Gastrocnemius medialis (tissue), 4 donors: ENCODE measurements at regions not wholly inside any gene's neighbourhood (a gene's known extent, or its start where the extent isn't known, plus 50 kb on each side); places are given as distances from the start of the nearest gene placed in this dataset.

Experiments
- ATAC-seq, 2 donors: fragments of 150-250 bp; one replicate each; pipeline ENCODE4 v1.9.1; 2016
- DNase-seq, 2 donors: peaks; one replicate each; pipeline ENCODE4 v3.0.0-alpha.2; 2019
- H3K27ac ChIP-seq, 4 donors: fragments of 200-600 bp; sonication (generic); 1 replicate in 1 of 4; 2 replicates in 3 of 4; pipeline ENCODE4 v1.5.1; 2016 to 2018; ENCODE audit warnings: mild to moderate bottlenecking in 2 of 4, moderate library complexity in 1 of 4
- H3K27me3 ChIP-seq, 3 donors: fragments of 200-600 bp; sonication (generic) in 2 of 3; 1 replicate in 1 of 3; 2 replicates in 2 of 3; pipeline versions ENCODE4 v1.5.1 to v1.6.0; 2016 to 2019; ENCODE audit warnings: mild to moderate bottlenecking in 1 of 3, moderate library complexity in 1 of 3
- H3K36me3 ChIP-seq, 2 donors: fragments of 200-600 bp; sonication (generic) in 1 of 2; one replicate each; pipeline ENCODE4 v1.5.1; 2017 to 2018
- H3K4me1 ChIP-seq, 2 donors: fragments of 200-600 bp; sonication (generic) in 1 of 2; one replicate each; pipeline ENCODE4 v1.5.1; 2016 to 2017; ENCODE audit warnings: mild to moderate bottlenecking in 2 of 2
- H3K4me3 ChIP-seq, 4 donors: fragments of 200-600 bp; sonication (generic) in 3 of 4; 1 replicate in 1 of 4; 2 replicates in 3 of 4; pipeline ENCODE4 v1.5.1; 2016 to 2019; ENCODE audit warnings: mild to moderate bottlenecking in 2 of 4
- H3K9me3 ChIP-seq, 3 donors: fragments of 200-600 bp; sonication (generic) in 2 of 3; 1 replicate in 1 of 3; 2 replicates in 2 of 3; pipeline ENCODE4 v1.5.1; 2016 to 2019
- CTCF ChIP-seq, 5 experiments: fragments of 450-650 bp in 3 of 5; fragments of 200-600 bp in 2 of 5; sonication (generic) in 2 of 5; IDR thresholded peaks in 4 of 5; conservative IDR thresholded peaks in 1 of 5; 1 replicate in 4 of 5; 2 replicates in 1 of 5; pipeline ENCODE4 v1.5.1; 2016 to 2019; ENCODE audit warnings: antibody characterized with exemption in 5 of 5, mild to moderate bottlenecking in 3 of 5, moderate library complexity in 3 of 5
- POLR2A ChIP-seq, 2 donors: fragments of 450-650 bp; IDR thresholded peaks; one replicate each; pipeline ENCODE4 v1.6.1; 2017; ENCODE audit warnings: antibody characterized with exemption in 2 of 2, mild to moderate bottlenecking in 2 of 2, moderate library complexity in 2 of 2
- in situ Hi-C, 4 donors: fragments of 200-750 bp; cut with MboI; loops; one replicate each; pipeline versions ENCODE4 v1.15.0 to v1.8.0; 2017; ENCODE audit warnings: low sequenced_read_pairs in 4 of 4
- intact Hi-C: fragments of 100-400 bp; cut with DNase I; formaldehyde crosslinking; loops from one replicate; pipeline ENCODE4 v1.15.1; 2023; ENCODE audit warnings: low total_unique reads

- no peaks in the 10 kb centered on the region for H3K27me3 ChIP-seq
- H3K9me3 ChIP-seq = no peaks in the 10 kb centered on the region
- in situ Hi-C loops (no loop called here), intact Hi-C loops (no loop called here)
- no peak overlapping the region for H3K4me3 ChIP-seq
- H3K36me3 ChIP-seq = no peaks in the 10 kb centered on the region
- ATAC-seq (no peak), DNase-seq (no peak)
- no peaks in the 10 kb centered on the region for H3K4me1 ChIP-seq
- TF ChIP-seq POLR2A (IDR thresholded peaks at IDR 0.05) = no peak
- TF ChIP-seq CTCF (IDR thresholded peaks at IDR 0.05 in 4 of 5, conservative IDR thresholded peaks at IDR 0.05 in 1 of 5) = no peak
- H3K27ac ChIP-seq = no peak overlapping the region
Observed at GRCh38 chr2:122233372-122233771, 477.9 kb downstream of the TSN start.

- peak in 1 of 2 donors; percentile 14 for DNase-seq
- TF ChIP-seq POLR2A (IDR thresholded peaks at IDR 0.05) = no peak
- TF ChIP-seq CTCF (IDR thresholded peaks at IDR 0.05 in 4 of 5, conservative IDR thresholded peaks at IDR 0.05 in 1 of 5) = no peak
- no peak for ATAC-seq
- Histone ChIP-seq H3K4me3 (no peak overlapping the region), H3K27ac (no peak overlapping the region), H3K4me1 (no peaks in the 10 kb centered on the region), H3K9me3 (no peaks in the 10 kb centered on the region), H3K36me3 (no peaks in the 10 kb centered on the region), H3K27me3 (no peaks in the 10 kb centered on the region)
- in situ Hi-C loops (no loop called here), intact Hi-C loops (no loop called here)
Observed at GRCh38 chr2:122236152-122236874, 480.9 kb downstream of the TSN start.

DNA sequence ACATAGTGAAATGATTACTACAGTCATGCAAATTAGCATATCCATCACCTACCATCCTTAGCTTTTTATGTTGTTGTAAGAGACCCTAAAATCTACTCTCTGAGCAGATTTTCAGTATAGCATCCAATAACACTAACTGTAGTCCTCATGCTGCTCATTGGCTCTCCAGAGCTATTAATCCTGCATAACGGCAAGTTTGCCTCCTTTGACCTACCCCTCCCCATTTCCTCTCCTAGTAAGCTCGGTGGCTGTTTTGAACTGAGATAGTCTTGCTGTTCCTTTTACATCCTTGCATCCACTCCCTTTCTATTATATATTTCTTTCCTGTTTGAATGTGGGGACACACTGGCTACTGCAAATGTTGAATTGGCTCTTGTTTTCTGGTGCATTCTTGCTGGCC is 481.5 kb downstream of the TSN start:
- no peak for ATAC-seq
- in situ Hi-C loops (no loop called here), intact Hi-C loops (no loop called here)
- no peaks in the 10 kb centered on the region for H3K27me3 ChIP-seq
- no peaks in the 10 kb centered on the region for H3K4me1 ChIP-seq
- no peaks in the 10 kb centered on the region for H3K9me3 ChIP-seq
- no peak overlapping the region for H3K27ac ChIP-seq
- no peaks in the 10 kb centered on the region for H3K36me3 ChIP-seq
- H3K4me3 ChIP-seq = no peak overlapping the region
- DNase-seq = no peak
- no peak for TF ChIP-seq CTCF (IDR thresholded peaks at IDR 0.05 in 4 of 5, conservative IDR thresholded peaks at IDR 0.05 in 1 of 5)
- TF ChIP-seq POLR2A (IDR thresholded peaks at IDR 0.05) = no peak

DNA sequence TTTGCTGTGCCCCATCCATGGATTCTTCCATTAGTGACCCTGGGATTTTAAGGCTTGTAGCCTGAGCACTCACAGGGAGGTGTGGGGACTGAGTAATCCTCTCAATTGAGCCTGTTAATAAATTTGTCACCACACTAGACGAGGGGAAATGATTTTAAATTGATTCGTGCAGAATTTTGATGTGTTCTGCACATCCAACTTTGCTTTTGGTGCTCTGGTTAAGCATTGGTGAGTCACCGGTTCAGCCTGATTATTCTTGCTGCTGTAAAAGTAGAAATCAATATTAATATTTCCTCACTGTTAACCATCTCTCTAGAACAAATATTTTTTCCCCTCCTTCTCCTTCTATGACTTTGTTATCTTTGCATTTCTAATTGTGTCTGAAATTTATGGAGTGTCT is 482.0 kb downstream of the TSN start:
- Histone ChIP-seq H3K27me3 (no peaks in the 10 kb centered on the region), H3K27ac (no peak overlapping the region), H3K36me3 (no peaks in the 10 kb centered on the region), H3K9me3 (no peaks in the 10 kb centered on the region), H3K4me3 (no peak overlapping the region), H3K4me1 (no peaks in the 10 kb centered on the region)
- in situ Hi-C loops (no loop called here), intact Hi-C loops (no loop called here)
- TF ChIP-seq POLR2A (IDR thresholded peaks at IDR 0.05) (no peak), CTCF (IDR thresholded peaks at IDR 0.05 in 4 of 5, conservative IDR thresholded peaks at IDR 0.05 in 1 of 5) (no peak)
- DNase-seq = no peak
- no peak for ATAC-seq
